Body of pancreas (tissue), 4 donors: ENCODE measurements at regions not wholly inside any gene's neighbourhood (a gene's known extent, or its start where the extent isn't known, plus 50 kb on each side); places are given as distances from the start of the nearest gene placed in this dataset.

Source experiments
- CTCF ChIP-seq, 7 experiments: fragments of 450-650 bp in 4 of 7; fragments of 200-600 bp in 3 of 7; sonication (generic) in 3 of 7; IDR thresholded peaks; one replicate each; pipeline ENCODE4 v1.5.1; 2016 to 2019; ENCODE audit warnings: antibody characterized with exemption in 7 of 7
- POLR2A ChIP-seq, 3 donors: fragments of 450-650 bp; IDR thresholded peaks; one replicate each; pipeline ENCODE4 v1.6.1; 2016; ENCODE audit warnings: antibody characterized with exemption in 3 of 3, mild to moderate bottlenecking in 2 of 3

GRCh38 chr10:78727728-78728127 is 341.0 kb upstream of the ZMIZ1 start:
- TF ChIP-seq CTCF (IDR thresholded peaks at IDR 0.05) (no peak), POLR2A (IDR thresholded peaks at IDR 0.05) (no peak)
